WERI-Rb-1 (cell line): ENCODE measurements at regions not wholly inside any gene's neighbourhood (a gene's known extent, or its start where the extent isn't known, plus 50 kb on each side); places are given as distances from the start of the nearest gene placed in this dataset.

Experiments used
- DNase-seq: peaks from one replicate; pipeline ENCODE4 v3.0.0-alpha.2; 2020
- H3K27ac ChIP-seq: fragments of 250-450 bp; sonication (Bioruptor Pico); 2 replicates; pipeline ENCODE4 v1.5.1; 2020; ENCODE audit warnings: mild to moderate bottlenecking, moderate library complexity
- H3K27me3 ChIP-seq: fragments of 250-450 bp; sonication (Bioruptor Pico); 2 replicates; pipeline ENCODE4 v1.5.1; 2021; ENCODE audit warnings: mild to moderate bottlenecking, low read depth, moderate library complexity; ENCODE audit not compliant: insufficient read depth, severe bottlenecking
- H3K36me3 ChIP-seq: fragments of 250-450 bp; sonication (Bioruptor Pico); 2 replicates; pipeline ENCODE4 v1.5.1; 2020; ENCODE audit warnings: mild to moderate bottlenecking, moderate library complexity
- H3K4me3 ChIP-seq: 2 replicates; pipeline ENCODE4 v1.5.1; 2011; ENCODE audit warnings: low read depth, mild to moderate bottlenecking, control low read depth, low read length
- H3K9me3 ChIP-seq: fragments of 250-450 bp; sonication (Bioruptor Pico); 2 replicates; pipeline ENCODE4 v1.5.1; 2021; ENCODE audit warnings: mild to moderate bottlenecking, moderate library complexity; ENCODE audit not compliant: severe bottlenecking
- TF ChIP-seq, protein P1 (sequence below): IDR thresholded peaks from 2 replicates; pipeline ENCODE4 v1.5.1; 2011; ENCODE audit warnings: low read depth, mild to moderate bottlenecking, control low read depth, inconsistent platforms, low read length

- DNase-seq: no peak
- Histone ChIP-seq H3K27me3 (no peaks in the 10 kb centered on the region), H3K27ac (no peak overlapping the region), H3K9me3 (peaks cover 4% of the 10 kb centered on the region), H3K4me3 (no peak overlapping the region), H3K36me3 (no peaks in the 10 kb centered on the region)
- TF ChIP-seq, protein P1, sequence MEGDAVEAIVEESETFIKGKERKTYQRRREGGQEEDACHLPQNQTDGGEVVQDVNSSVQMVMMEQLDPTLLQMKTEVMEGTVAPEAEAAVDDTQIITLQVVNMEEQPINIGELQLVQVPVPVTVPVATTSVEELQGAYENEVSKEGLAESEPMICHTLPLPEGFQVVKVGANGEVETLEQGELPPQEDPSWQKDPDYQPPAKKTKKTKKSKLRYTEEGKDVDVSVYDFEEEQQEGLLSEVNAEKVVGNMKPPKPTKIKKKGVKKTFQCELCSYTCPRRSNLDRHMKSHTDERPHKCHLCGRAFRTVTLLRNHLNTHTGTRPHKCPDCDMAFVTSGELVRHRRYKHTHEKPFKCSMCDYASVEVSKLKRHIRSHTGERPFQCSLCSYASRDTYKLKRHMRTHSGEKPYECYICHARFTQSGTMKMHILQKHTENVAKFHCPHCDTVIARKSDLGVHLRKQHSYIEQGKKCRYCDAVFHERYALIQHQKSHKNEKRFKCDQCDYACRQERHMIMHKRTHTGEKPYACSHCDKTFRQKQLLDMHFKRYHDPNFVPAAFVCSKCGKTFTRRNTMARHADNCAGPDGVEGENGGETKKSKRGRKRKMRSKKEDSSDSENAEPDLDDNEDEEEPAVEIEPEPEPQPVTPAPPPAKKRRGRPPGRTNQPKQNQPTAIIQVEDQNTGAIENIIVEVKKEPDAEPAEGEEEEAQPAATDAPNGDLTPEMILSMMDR: no peak
These were observed 126.4 kb downstream of the KCNJ2 start for GRCh38 chr17:70295731-70296130.

GRCh38 chr17:70296456-70296855 is 127.1 kb downstream of the KCNJ2 start:
- peaks cover 4% of the 10 kb centered on the region for H3K9me3 ChIP-seq
- TF ChIP-seq, protein P1: no peak
- H3K4me3 ChIP-seq: no peak overlapping the region
- DNase-seq: no peak
- no peaks in the 10 kb centered on the region for H3K36me3 ChIP-seq
- H3K27me3 ChIP-seq: no peaks in the 10 kb centered on the region
- H3K27ac ChIP-seq: no peak overlapping the region

GRCh38 chr17:70297397-70297796 is 128.1 kb downstream of the KCNJ2 start:
- no peak overlapping the region for H3K27ac ChIP-seq
- H3K9me3 ChIP-seq: peaks cover 4% of the 10 kb centered on the region
- no peaks in the 10 kb centered on the region for H3K36me3 ChIP-seq
- TF ChIP-seq, protein P1: no peak
- H3K4me3 ChIP-seq: no peak overlapping the region
- DNase-seq: no peak
- no peaks in the 10 kb centered on the region for H3K27me3 ChIP-seq

DNA sequence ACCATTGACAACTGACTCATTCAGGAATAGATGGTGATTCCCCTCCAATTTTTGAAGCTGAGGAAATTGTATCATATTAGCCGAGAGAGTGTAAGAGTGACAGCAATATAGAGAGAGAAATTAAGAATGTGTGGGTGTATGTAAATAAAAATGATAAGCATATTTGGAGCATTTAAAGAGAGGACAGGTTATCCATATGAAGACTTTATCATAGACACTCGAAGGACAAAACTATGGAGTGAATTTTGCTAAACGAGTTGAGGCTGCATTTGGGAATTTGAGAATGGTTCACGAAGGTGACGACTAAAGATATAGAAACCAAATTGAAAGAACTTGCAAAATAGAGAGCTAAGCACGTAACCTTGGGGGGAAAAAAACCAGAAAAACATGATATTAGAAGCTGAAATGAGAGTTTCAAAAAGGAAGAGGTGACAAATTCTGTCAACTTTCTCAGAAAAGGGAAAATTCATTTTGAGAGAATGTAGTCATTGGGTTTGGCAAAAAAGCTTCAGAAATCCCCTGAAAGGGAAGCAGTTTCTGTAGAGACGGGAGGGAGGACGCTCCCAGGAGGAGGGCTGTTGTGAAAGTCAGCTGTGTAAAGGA is 129.7 kb downstream of the KCNJ2 start:
- H3K9me3 ChIP-seq: peaks cover 4% of the 10 kb centered on the region
- TF ChIP-seq, protein P1: no peak
- DNase-seq: no peak
- H3K27ac ChIP-seq: no peak overlapping the region
- H3K4me3 ChIP-seq: no peak overlapping the region
- H3K27me3 ChIP-seq: no peaks in the 10 kb centered on the region
- no peaks in the 10 kb centered on the region for H3K36me3 ChIP-seq

DNA sequence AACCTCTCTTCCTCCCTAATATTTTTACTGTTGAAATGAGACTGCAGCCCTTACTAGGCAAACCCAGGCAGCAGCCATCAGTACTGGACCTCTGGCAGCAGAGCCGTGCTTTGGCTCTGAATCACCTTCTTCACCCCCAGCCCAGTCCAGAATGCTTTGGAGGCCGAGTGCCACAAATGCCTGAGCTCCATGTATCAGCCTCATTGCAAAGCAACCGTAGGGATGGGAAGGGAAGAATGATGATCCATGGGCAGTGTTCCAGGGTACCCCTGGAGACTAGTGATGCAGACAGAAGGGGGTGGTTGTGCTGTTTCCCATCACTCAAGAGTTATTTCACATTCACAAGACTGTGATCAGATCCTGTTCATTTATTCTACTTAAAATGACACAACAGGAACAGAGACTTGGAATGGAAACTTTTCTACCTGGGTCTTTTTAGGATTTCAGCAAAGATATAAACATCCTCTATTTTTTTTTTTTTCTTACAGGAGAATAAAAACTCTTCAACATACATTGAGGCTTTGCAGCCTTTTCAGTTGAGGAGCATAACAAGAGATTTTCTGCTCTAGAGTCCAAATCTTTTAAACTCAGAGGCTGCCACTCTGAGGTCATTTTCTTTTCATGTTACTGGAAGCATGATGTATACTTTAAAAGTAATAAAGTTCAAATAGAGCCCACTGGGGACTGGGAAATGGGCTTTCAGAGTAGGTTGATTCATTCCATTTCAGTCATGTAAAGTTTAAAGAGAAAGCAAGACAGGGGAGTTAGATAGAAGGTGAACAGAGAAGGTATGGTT is 138.3 kb downstream of the KCNJ2 start:
- DNase-seq: no peak

More for the DNA sequence above, 138.3 kb downstream of the KCNJ2 start:
- H3K27me3 ChIP-seq: no peaks in the 10 kb centered on the region
- no peak overlapping the region for H3K4me3 ChIP-seq
- no peak overlapping the region for H3K27ac ChIP-seq
- H3K9me3 ChIP-seq: peaks cover 2% of the 10 kb centered on the region
- H3K36me3 ChIP-seq: no peaks in the 10 kb centered on the region
- TF ChIP-seq, protein P1: no peak
